ENCODE measurements at regions not wholly inside any gene's neighbourhood (a gene's known extent, or its start where the extent isn't known, plus 50 kb on each side); places are given as distances from the start of the nearest gene placed in this dataset.

GRCh38 chr18:56214706-56215105, 423.7 kb downstream of the TXNL1 start:
- TF ChIP-seq CTCF (conservative IDR thresholded peaks at IDR 0.05 in 1 of 2, IDR thresholded peaks at IDR 0.05 in 1 of 2; ENCODE audit: low read depth in 1 of 2, low read length in 2 of 2) (no peak), EZH2 (IDR thresholded peaks at IDR 0.05; ENCODE audit: low read length, missing control alignments) (no peak)
- no peak overlapping the region for H3K9ac ChIP-seq (ENCODE audit: insufficient read depth, low read length)
- no peaks in the 10 kb centered on the region for H3K27me3 ChIP-seq (ENCODE audit: control insufficient read depth, insufficient read depth, low read length)
- no peak overlapping the region for H3K4me3 ChIP-seq (replicated peaks in 1 of 4; ENCODE audit: control extremely low read depth in 1 of 4, insufficient read depth in 1 of 4, low read depth in 3 of 4, low read length in 4 of 4)
- no peak overlapping the region for H3K27ac ChIP-seq (ENCODE audit: insufficient read depth, low read length)
- no peaks in the 10 kb centered on the region for H4K20me1 ChIP-seq (ENCODE audit: control insufficient read depth, extremely low read depth, insufficient read depth, low read length)
- H3K36me3 ChIP-seq (ENCODE audit: control insufficient read depth, insufficient read depth, low read length) = no peaks in the 10 kb centered on the region
- H2AFZ ChIP-seq (ENCODE audit: low read length) = no peak overlapping the region
- H3K9me3 ChIP-seq (ENCODE audit: control insufficient read depth, insufficient read depth, low read depth, low read length) = no peaks in the 10 kb centered on the region
- no peaks in the 10 kb centered on the region for H3K79me2 ChIP-seq (ENCODE audit: control insufficient read depth, insufficient read depth, low read length)
- no peaks in the 10 kb centered on the region for H3K4me1 ChIP-seq (ENCODE audit: control insufficient read depth, extremely low read depth, insufficient read depth, low read length)
- H3K4me2 ChIP-seq (ENCODE audit: extremely low read depth, insufficient read depth, low read length) = no peak overlapping the region
- DNase-seq (ENCODE audit: low read depth in 2 of 2) = no peak

GRCh38 chr18:56210520-56210919, 427.9 kb downstream of the TXNL1 start:
- Histone ChIP-seq H3K27ac (ENCODE audit: insufficient read depth, low read length) (no peak overlapping the region), H3K36me3 (ENCODE audit: control insufficient read depth, insufficient read depth, low read length) (no peaks in the 10 kb centered on the region), H3K4me2 (ENCODE audit: extremely low read depth, insufficient read depth, low read length) (no peak overlapping the region), H3K9me3 (ENCODE audit: control insufficient read depth, insufficient read depth, low read depth, low read length) (no peaks in the 10 kb centered on the region), H4K20me1 (ENCODE audit: control insufficient read depth, extremely low read depth, insufficient read depth, low read length) (no peaks in the 10 kb centered on the region), H3K4me3 (replicated peaks in 1 of 4; ENCODE audit: control extremely low read depth in 1 of 4, insufficient read depth in 1 of 4, low read depth in 3 of 4, low read length in 4 of 4) (no peak overlapping the region), H3K9ac (ENCODE audit: insufficient read depth, low read length) (no peak overlapping the region), H3K79me2 (ENCODE audit: control insufficient read depth, insufficient read depth, low read length) (no peaks in the 10 kb centered on the region), H3K4me1 (ENCODE audit: control insufficient read depth, extremely low read depth, insufficient read depth, low read length) (no peaks in the 10 kb centered on the region), H3K27me3 (ENCODE audit: control insufficient read depth, insufficient read depth, low read length) (no peaks in the 10 kb centered on the region), H2AFZ (ENCODE audit: low read length) (no peak overlapping the region)
- no peak for DNase-seq (ENCODE audit: low read depth in 2 of 2)
- TF ChIP-seq CTCF (conservative IDR thresholded peaks at IDR 0.05 in 1 of 2, IDR thresholded peaks at IDR 0.05 in 1 of 2; ENCODE audit: low read depth in 1 of 2, low read length in 2 of 2) = no peak
- no peak for TF ChIP-seq EZH2 (IDR thresholded peaks at IDR 0.05; ENCODE audit: low read length, missing control alignments)

GRCh38 chr18:56207989-56208388, 430.4 kb downstream of the TXNL1 start:
- Histone ChIP-seq H3K36me3 (ENCODE audit: control insufficient read depth, insufficient read depth, low read length) (no peaks in the 10 kb centered on the region), H3K79me2 (ENCODE audit: control insufficient read depth, insufficient read depth, low read length) (no peaks in the 10 kb centered on the region), H3K4me2 (ENCODE audit: extremely low read depth, insufficient read depth, low read length) (no peak overlapping the region), H3K4me1 (ENCODE audit: control insufficient read depth, extremely low read depth, insufficient read depth, low read length) (no peaks in the 10 kb centered on the region), H3K27me3 (ENCODE audit: control insufficient read depth, insufficient read depth, low read length) (no peaks in the 10 kb centered on the region), H4K20me1 (ENCODE audit: control insufficient read depth, extremely low read depth, insufficient read depth, low read length) (no peaks in the 10 kb centered on the region), H3K27ac (ENCODE audit: insufficient read depth, low read length) (no peak overlapping the region), H3K9ac (ENCODE audit: insufficient read depth, low read length) (no peak overlapping the region), H3K9me3 (ENCODE audit: control insufficient read depth, insufficient read depth, low read depth, low read length) (no peaks in the 10 kb centered on the region), H3K4me3 (replicated peaks in 1 of 4; ENCODE audit: control extremely low read depth in 1 of 4, insufficient read depth in 1 of 4, low read depth in 3 of 4, low read length in 4 of 4) (no peak overlapping the region), H2AFZ (ENCODE audit: low read length) (no peak overlapping the region)
- no peak for DNase-seq (ENCODE audit: low read depth in 2 of 2)
- TF ChIP-seq EZH2 (IDR thresholded peaks at IDR 0.05; ENCODE audit: low read length, missing control alignments) (no peak), CTCF (conservative IDR thresholded peaks at IDR 0.05 in 1 of 2, IDR thresholded peaks at IDR 0.05 in 1 of 2; ENCODE audit: low read depth in 1 of 2, low read length in 2 of 2) (no peak)

Measured in fibroblast of lung (primary cell).